ENCODE measurements at regions not wholly inside any gene's neighbourhood (a gene's known extent, or its start where the extent isn't known, plus 50 kb on each side); places are given as distances from the start of the nearest gene placed in this dataset.

DNA sequence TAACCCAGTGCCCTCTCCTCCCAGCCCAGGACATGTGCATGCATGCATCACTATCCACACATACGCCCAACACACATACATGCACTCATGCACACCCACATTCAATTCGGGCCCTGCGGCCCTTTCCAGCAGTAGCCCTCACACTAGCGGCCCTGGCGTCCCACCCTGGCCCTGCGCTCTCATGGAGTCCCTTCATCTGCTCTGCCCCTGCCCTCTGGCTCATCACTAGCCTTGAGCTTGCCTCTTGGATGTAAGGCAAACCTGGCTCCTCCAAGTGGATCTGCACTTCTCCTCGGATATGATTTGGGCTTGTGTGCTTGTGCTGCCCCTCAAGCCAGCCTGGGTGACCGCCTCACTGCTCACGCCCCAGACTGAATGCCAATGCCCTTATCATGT lies 147.2 kb downstream of the SEC61B start:
- H3K9me3 ChIP-seq (ENCODE audit: control insufficient read depth, insufficient read depth, low read length), result no peaks in the 10 kb centered on the region; the same call in 1 of the 2 replicates
- H3K27me3 ChIP-seq (ENCODE audit: control insufficient read depth, insufficient read depth, low read length), result peaks cover 14% of the 10 kb centered on the region
- no peak overlapping the region for H3K4me3 ChIP-seq (ENCODE audit: low read depth, low read length)
- POLR2A ChIA-PET, result no interaction called here
- TF ChIP-seq, protein P1, sequence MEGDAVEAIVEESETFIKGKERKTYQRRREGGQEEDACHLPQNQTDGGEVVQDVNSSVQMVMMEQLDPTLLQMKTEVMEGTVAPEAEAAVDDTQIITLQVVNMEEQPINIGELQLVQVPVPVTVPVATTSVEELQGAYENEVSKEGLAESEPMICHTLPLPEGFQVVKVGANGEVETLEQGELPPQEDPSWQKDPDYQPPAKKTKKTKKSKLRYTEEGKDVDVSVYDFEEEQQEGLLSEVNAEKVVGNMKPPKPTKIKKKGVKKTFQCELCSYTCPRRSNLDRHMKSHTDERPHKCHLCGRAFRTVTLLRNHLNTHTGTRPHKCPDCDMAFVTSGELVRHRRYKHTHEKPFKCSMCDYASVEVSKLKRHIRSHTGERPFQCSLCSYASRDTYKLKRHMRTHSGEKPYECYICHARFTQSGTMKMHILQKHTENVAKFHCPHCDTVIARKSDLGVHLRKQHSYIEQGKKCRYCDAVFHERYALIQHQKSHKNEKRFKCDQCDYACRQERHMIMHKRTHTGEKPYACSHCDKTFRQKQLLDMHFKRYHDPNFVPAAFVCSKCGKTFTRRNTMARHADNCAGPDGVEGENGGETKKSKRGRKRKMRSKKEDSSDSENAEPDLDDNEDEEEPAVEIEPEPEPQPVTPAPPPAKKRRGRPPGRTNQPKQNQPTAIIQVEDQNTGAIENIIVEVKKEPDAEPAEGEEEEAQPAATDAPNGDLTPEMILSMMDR (IDR thresholded peaks at IDR 0.05; ENCODE audit: low read depth, low read length), result no peak
- CTCF ChIA-PET, result interaction anchor here (1.3 kb wide), 1 partner anchor 185 kb away, joined by 3 read pairs; no protein-coding TSS in a partner anchor
- no peak overlapping the region for H3K27ac ChIP-seq (ENCODE audit: low read depth, low read length)
- no peak for DNase-seq (ENCODE audit: low read depth, low spot score)

DNA sequence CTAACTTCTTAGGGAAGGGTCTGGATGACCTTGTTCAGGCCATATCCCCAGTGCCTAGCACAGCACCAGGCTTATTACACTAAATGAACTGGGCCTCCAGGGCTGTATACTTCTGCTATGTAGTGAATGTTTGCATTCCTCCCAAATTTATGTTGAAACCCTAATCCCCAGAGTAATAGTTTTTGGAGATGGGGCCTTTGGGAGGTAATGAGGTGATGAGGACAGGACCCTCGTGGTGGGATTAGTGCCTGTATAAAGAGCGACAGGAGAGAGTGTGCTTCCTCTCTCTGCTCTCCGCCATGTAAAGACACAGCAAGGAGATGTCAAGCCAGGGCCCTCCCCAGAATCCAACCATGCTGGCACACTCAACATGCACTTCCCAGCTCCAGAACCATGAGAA lies 148.3 kb downstream of the SEC61B start:
- POLR2A ChIA-PET, result no interaction called here
- Histone ChIP-seq H3K27ac (ENCODE audit: low read depth, low read length) (no peak overlapping the region), H3K9me3 (ENCODE audit: control insufficient read depth, insufficient read depth, low read length) (no peaks in the 10 kb centered on the region; the same call in 1 of the 2 replicates), H3K27me3 (ENCODE audit: control insufficient read depth, insufficient read depth, low read length) (peaks cover 15% of the 10 kb centered on the region), H3K4me3 (ENCODE audit: low read depth, low read length) (no peak overlapping the region)
- CTCF ChIA-PET, result no interaction called here
- DNase-seq (ENCODE audit: low read depth, low spot score), result no peak
- TF ChIP-seq, protein P1 (IDR thresholded peaks at IDR 0.05; ENCODE audit: low read depth, low read length), result no peak

DNA sequence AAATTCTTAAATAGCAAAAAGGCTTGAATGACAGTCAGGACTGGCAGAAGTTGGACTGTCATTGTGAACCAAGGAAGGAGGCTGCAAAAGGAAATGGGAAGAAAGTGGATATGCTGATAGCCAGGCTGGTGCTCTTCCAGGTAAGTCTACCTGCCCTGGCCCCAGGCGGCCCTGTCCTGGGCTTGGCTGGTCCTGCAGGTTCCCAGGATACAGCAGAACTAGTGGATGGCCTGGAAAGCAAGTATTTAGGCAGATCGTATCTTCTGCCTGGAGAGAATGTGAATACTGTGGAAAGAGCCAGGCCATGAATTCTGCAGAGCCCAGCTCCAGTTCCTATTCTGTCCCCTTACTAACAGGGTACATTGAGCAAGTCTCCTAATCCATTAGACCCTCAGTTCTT lies 149.3 kb downstream of the SEC61B start:
- TF ChIP-seq, protein P1 (IDR thresholded peaks at IDR 0.05; ENCODE audit: low read depth, low read length), result no peak
- H3K27me3 ChIP-seq (ENCODE audit: control insufficient read depth, insufficient read depth, low read length), result peaks cover 16% of the 10 kb centered on the region
- no peak overlapping the region for H3K27ac ChIP-seq (ENCODE audit: low read depth, low read length)
- H3K4me3 ChIP-seq (ENCODE audit: low read depth, low read length), result no peak overlapping the region
- ChIA-PET CTCF (no interaction called here), POLR2A (no interaction called here)
- no peak for DNase-seq (ENCODE audit: low read depth, low spot score)
- no peaks in the 10 kb centered on the region for H3K9me3 ChIP-seq (ENCODE audit: control insufficient read depth, insufficient read depth, low read length)

- ChIA-PET POLR2A (no interaction called here), CTCF (no interaction called here)
- H3K27me3 ChIP-seq (ENCODE audit: control insufficient read depth, insufficient read depth, low read length), result peaks cover 23% of the 10 kb centered on the region
- no peak for DNase-seq (ENCODE audit: low read depth, low spot score)
- TF ChIP-seq, protein P1 (IDR thresholded peaks at IDR 0.05; ENCODE audit: low read depth, low read length), result no peak
- H3K9me3 ChIP-seq (ENCODE audit: control insufficient read depth, insufficient read depth, low read length), result no peaks in the 10 kb centered on the region
- no peak overlapping the region for H3K27ac ChIP-seq (ENCODE audit: low read depth, low read length)
- no peak overlapping the region for H3K4me3 ChIP-seq (ENCODE audit: low read depth, low read length)
Observed at GRCh38 chr9:99373912-99374311, 151.8 kb downstream of the SEC61B start.

- POLR2A ChIA-PET, result no interaction called here
- TF ChIP-seq, protein P1 (IDR thresholded peaks at IDR 0.05; ENCODE audit: low read depth, low read length), result no peak
- Histone ChIP-seq H3K9me3 (ENCODE audit: control insufficient read depth, insufficient read depth, low read length) (no peaks in the 10 kb centered on the region), H3K27me3 (ENCODE audit: control insufficient read depth, insufficient read depth, low read length) (peaks cover 23% of the 10 kb centered on the region), H3K4me3 (ENCODE audit: low read depth, low read length) (no peak overlapping the region), H3K27ac (ENCODE audit: low read depth, low read length) (no peak overlapping the region)
- CTCF ChIA-PET, result no interaction called here
- no peak for DNase-seq (ENCODE audit: low read depth, low spot score)
Observed at GRCh38 chr9:99374793-99375192, 152.7 kb downstream of the SEC61B start.

All from AG04450 (cell line).